ENCODE measurements at regions not wholly inside any gene's neighbourhood (a gene's known extent, or its start where the extent isn't known, plus 50 kb on each side); places are given as distances from the start of the nearest gene placed in this dataset.

GRCh38 chr18:39862341-39862740 lies 2092.7 kb upstream of the PIK3C3 start:
- H3K9me2 ChIP-seq (replicated peaks; ENCODE audit: insufficient read depth, low read length), result no peaks in the 10 kb centered on the region
- H3K4me2 ChIP-seq (ENCODE audit: low read depth, low read length, poor library complexity, severe bottlenecking), result no peak overlapping the region
- no peaks in the 10 kb centered on the region for H3K36me3 ChIP-seq (ENCODE audit: low read length)
- H3K27ac ChIP-seq (ENCODE audit: low read depth, low read length), result no peak overlapping the region
- H3F3A ChIP-seq (ENCODE audit: insufficient read depth), result no peaks in the 10 kb centered on the region
- peaks cover 4% of the 10 kb centered on the region; the same call in 1 of the 2 replicates for H3K9me3 ChIP-seq (ENCODE audit: insufficient read depth, low read length)
- no peak overlapping the region for H3K4me3 ChIP-seq (ENCODE audit: insufficient read depth, low read length, poor library complexity, severe bottlenecking)
- H3K79me2 ChIP-seq (ENCODE audit: insufficient read depth, low read length), result no peaks in the 10 kb centered on the region
- H4K20me1 ChIP-seq (ENCODE audit: low read depth, low read length), result no peaks in the 10 kb centered on the region
- H3K27me3 ChIP-seq (ENCODE audit: low read length), result no peaks in the 10 kb centered on the region
- no peak overlapping the region for H3K9ac ChIP-seq (ENCODE audit: low read length)
- TF ChIP-seq EZH2phosphoT487 (conservative IDR thresholded peaks at IDR 0.05; ENCODE audit: low read length), result no peak
- TF ChIP-seq, protein P1, sequence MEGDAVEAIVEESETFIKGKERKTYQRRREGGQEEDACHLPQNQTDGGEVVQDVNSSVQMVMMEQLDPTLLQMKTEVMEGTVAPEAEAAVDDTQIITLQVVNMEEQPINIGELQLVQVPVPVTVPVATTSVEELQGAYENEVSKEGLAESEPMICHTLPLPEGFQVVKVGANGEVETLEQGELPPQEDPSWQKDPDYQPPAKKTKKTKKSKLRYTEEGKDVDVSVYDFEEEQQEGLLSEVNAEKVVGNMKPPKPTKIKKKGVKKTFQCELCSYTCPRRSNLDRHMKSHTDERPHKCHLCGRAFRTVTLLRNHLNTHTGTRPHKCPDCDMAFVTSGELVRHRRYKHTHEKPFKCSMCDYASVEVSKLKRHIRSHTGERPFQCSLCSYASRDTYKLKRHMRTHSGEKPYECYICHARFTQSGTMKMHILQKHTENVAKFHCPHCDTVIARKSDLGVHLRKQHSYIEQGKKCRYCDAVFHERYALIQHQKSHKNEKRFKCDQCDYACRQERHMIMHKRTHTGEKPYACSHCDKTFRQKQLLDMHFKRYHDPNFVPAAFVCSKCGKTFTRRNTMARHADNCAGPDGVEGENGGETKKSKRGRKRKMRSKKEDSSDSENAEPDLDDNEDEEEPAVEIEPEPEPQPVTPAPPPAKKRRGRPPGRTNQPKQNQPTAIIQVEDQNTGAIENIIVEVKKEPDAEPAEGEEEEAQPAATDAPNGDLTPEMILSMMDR (IDR thresholded peaks at IDR 0.05; ENCODE audit: insufficient read depth, low read length, poor library complexity, severe bottlenecking), result no peak
- H2AFZ ChIP-seq (ENCODE audit: low read depth, low read length, severe bottlenecking), result no peak overlapping the region

DNA sequence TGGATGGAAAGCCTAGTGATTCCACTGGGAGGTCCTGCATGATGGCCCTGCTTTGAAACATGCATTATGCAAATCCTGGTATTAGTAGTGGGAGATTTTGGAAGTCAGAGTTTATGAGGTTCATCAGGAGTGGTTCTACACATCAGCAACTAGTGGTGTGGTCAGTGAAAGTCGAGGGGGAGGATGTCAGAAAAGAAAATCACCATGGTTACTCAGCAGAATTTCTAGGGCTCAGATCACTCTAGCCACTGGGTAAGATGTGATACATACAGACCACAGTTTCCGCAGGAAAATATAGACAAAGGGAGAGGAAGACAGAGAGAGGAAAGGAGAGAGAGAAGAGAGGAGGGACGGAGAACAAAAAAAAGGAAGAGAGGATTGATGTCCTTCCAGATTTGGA lies 2100.7 kb upstream of the PIK3C3 start:
- H3K4me3 ChIP-seq (ENCODE audit: insufficient read depth, low read length, poor library complexity, severe bottlenecking), result no peak overlapping the region
- H3F3A ChIP-seq (ENCODE audit: insufficient read depth), result no peaks in the 10 kb centered on the region
- no peaks in the 10 kb centered on the region for H3K36me3 ChIP-seq (ENCODE audit: low read length)
- H3K9me2 ChIP-seq (replicated peaks; ENCODE audit: insufficient read depth, low read length), result no peaks in the 10 kb centered on the region
- H2AFZ ChIP-seq (ENCODE audit: low read depth, low read length, severe bottlenecking), result no peak overlapping the region
- no peak for TF ChIP-seq EZH2phosphoT487 (conservative IDR thresholded peaks at IDR 0.05; ENCODE audit: low read length)
- TF ChIP-seq, protein P1 (IDR thresholded peaks at IDR 0.05; ENCODE audit: insufficient read depth, low read length, poor library complexity, severe bottlenecking), result no peak
- no peaks in the 10 kb centered on the region for H3K27me3 ChIP-seq (ENCODE audit: low read length)
- no peak overlapping the region for H3K9ac ChIP-seq (ENCODE audit: low read length)
- H3K27ac ChIP-seq (ENCODE audit: low read depth, low read length), result no peak overlapping the region
- no peaks in the 10 kb centered on the region for H3K79me2 ChIP-seq (ENCODE audit: insufficient read depth, low read length)
- no peaks in the 10 kb centered on the region for H4K20me1 ChIP-seq (ENCODE audit: low read depth, low read length)
- 0 out of 2 replicates have a peak, but pooled peaks cover under 1% of the 10 kb centered on the region for H3K9me3 ChIP-seq (ENCODE audit: insufficient read depth, low read length)
- H3K4me2 ChIP-seq (ENCODE audit: low read depth, low read length, poor library complexity, severe bottlenecking), result no peak overlapping the region

GRCh38 chr18:39846265-39846664 lies 2108.8 kb upstream of the PIK3C3 start:
- H2AFZ ChIP-seq (ENCODE audit: low read depth, low read length, severe bottlenecking), result no peak overlapping the region
- no peaks in the 10 kb centered on the region for H3K9me3 ChIP-seq (ENCODE audit: insufficient read depth, low read length)
- no peaks in the 10 kb centered on the region for H3F3A ChIP-seq (ENCODE audit: insufficient read depth)
- H4K20me1 ChIP-seq (ENCODE audit: low read depth, low read length), result no peaks in the 10 kb centered on the region
- no peaks in the 10 kb centered on the region for H3K36me3 ChIP-seq (ENCODE audit: low read length)
- TF ChIP-seq, protein P1 (IDR thresholded peaks at IDR 0.05; ENCODE audit: insufficient read depth, low read length, poor library complexity, severe bottlenecking), result no peak
- no peak for TF ChIP-seq EZH2phosphoT487 (conservative IDR thresholded peaks at IDR 0.05; ENCODE audit: low read length)
- no peak overlapping the region for H3K9ac ChIP-seq (ENCODE audit: low read length)
- H3K9me2 ChIP-seq (replicated peaks; ENCODE audit: insufficient read depth, low read length), result no peaks in the 10 kb centered on the region
- no peaks in the 10 kb centered on the region for H3K27me3 ChIP-seq (ENCODE audit: low read length)
- H3K27ac ChIP-seq (ENCODE audit: low read depth, low read length), result no peak overlapping the region
- no peak overlapping the region for H3K4me3 ChIP-seq (ENCODE audit: insufficient read depth, low read length, poor library complexity, severe bottlenecking)
- H3K79me2 ChIP-seq (ENCODE audit: insufficient read depth, low read length), result no peaks in the 10 kb centered on the region
- no peak overlapping the region for H3K4me2 ChIP-seq (ENCODE audit: low read depth, low read length, poor library complexity, severe bottlenecking)

Data from SU-DHL-6 (cell line).